RWPE1 (cell line): ENCODE measurements at regions not wholly inside any gene's neighbourhood (a gene's known extent, or its start where the extent isn't known, plus 50 kb on each side); places are given as distances from the start of the nearest gene placed in this dataset.

Experiments used
- CTCF ChIA-PET: fragments of 350-600 bp; sonication (Branson Sonifier 250); formaldehyde crosslinking; extraction: SDS; loops from one replicate; lab custom pipeline; 2021; lab: Yijun Ruan, JAX
- POLR2A ChIA-PET: fragments of 400-600 bp; formaldehyde crosslinking; extraction: SDS; loops from one replicate; lab custom pipeline; 2020; ENCODE audit warnings: antibody characterized with exemption; ENCODE audit not compliant: low non-redundant PET; lab: Yijun Ruan, JAX
- DNase-seq: peaks from one replicate; pipeline ENCODE4 v3.0.0; 2012; ENCODE audit warnings: low spot score
- H3K27ac ChIP-seq: fragments of 450-650 bp; 2 replicates; pipeline ENCODE4 v1.5.1; 2017
- CTCF ChIP-seq: fragments of 450-650 bp; conservative IDR thresholded peaks from 2 replicates; pipeline ENCODE4 v1.5.1; 2017; ENCODE audit warnings: low read depth, mild to moderate bottlenecking

DNA sequence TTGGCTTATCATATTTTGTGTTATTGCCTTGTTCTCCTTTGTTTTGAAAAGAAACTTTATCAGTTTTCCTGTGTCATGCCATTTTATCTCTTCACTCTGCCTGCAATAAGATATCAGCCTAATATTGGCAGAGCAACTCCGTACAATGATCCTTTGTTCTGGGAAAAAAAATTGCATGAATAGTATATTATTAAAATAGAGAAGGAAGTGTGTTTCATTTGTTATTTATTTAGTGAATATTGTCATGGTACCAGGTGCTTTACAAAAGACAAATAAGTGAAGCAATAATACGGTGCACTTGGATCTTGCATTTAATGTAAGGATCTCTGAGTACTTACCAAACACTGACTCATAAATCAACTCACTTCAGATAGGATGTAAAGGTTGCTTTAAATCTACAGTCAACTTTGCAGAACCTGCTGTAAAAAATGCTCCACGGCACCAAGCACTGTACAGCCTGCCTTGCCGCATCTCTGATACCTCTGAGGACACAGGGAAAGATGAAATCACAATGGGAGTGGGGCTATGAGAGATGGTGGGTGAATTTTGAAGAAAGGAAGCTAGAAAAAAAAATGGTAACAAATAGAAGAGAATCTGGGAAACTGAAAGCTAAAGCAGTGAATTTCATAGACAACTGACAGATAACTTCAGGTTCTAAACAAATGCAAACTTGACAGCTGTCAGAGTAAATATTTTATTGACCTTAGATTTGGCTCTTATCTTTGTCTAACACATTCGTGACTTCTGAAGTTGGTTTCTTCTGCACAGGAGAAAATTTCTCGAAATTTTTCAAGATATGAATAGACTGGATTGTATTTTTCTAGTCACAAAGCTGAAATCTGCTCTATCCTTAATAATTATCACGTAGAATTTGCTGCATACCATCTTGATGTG lies 232.1 kb downstream of the ENC1 start:
- POLR2A ChIA-PET = no interaction called here
- peak; percentile 66 for DNase-seq

DNA sequence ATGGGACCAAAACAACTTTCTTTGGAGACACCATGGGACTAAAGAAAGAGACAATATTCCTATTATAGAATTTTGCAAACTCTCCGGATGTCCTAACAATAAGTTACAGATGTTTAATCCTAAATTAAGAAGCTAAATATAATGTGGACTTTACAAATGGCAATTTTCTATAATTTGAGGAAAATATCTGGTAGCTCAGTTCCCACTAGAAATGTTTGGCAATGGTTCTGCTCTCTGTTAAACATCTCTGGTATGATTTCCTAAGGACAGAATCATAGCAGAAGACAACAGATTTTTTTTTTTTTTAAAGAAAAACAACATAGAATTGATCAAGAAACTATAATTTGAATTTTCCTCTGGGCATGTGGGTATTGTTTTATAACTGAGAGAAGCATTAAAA lies 232.8 kb downstream of the ENC1 start:
- DNase-seq = no peak
- CTCF ChIA-PET = interaction anchor here (0.6 to 0.7 kb wide), 2 partner anchors 30 to 521 kb away, joined by 5 to 6 read pairs; no protein-coding TSS in a partner anchor
- H3K27ac ChIP-seq = no peak overlapping the region
- no peak for TF ChIP-seq CTCF
- POLR2A ChIA-PET = no interaction called here

More for the DNA sequence above, 232.1 kb downstream of the ENC1 start:
- CTCF ChIA-PET = interaction anchor here (0.6 kb wide), 2 partner anchors 17 to 159 kb away, joined by 3 to 4 read pairs; no protein-coding TSS in a partner anchor
- H3K27ac ChIP-seq = no peak overlapping the region
- no peak for TF ChIP-seq CTCF

DNA sequence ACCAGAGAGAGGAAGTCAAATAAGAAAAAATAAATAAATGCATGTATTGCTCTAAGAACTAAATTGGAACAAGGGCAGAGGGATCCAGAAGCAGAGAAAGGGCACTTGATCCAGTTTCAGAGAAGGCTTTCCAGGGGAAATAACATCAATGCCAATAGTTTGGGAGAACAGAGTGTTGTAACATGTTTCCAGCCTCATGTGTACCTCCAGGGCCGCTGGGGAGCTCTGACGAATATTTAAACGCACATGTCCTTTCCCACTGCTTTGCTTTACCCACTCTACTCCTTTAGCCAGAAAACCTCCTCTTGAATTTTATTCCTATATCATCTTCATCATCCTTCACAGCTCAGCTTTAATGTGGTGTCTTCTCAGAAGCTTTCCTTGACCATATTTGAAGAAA lies 233.7 kb downstream of the ENC1 start:
- H3K27ac ChIP-seq = no peak overlapping the region
- DNase-seq = no peak
- no peak for TF ChIP-seq CTCF
- POLR2A ChIA-PET = no interaction called here
- CTCF ChIA-PET = interaction anchor here (0.6 kb wide), 1 partner anchor 303 kb away, joined by 3 read pairs; no protein-coding TSS in a partner anchor

DNA sequence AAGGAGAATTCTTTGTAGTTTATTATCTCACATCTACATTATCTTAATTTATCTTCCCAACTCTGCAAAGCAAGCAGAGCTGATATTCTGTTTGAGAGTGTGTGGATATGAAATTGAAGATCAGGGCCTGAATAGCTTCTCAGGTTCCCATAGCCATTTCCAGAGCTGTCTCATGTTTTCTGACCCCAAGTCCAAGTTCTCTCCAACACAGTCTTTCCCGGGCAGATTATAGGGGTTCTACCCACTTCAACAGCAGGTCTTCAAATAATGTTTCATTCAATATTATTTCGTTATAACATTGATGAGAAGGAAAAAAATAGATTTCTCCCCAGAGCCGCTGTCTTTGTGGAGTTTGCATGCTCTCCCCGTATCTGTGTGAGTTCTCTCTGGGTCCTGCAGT lies 234.9 kb downstream of the ENC1 start:
- POLR2A ChIA-PET = no interaction called here
- CTCF ChIA-PET = no interaction called here
- no peak for DNase-seq
- H3K27ac ChIP-seq = no peak overlapping the region
- TF ChIP-seq CTCF = no peak

DNA sequence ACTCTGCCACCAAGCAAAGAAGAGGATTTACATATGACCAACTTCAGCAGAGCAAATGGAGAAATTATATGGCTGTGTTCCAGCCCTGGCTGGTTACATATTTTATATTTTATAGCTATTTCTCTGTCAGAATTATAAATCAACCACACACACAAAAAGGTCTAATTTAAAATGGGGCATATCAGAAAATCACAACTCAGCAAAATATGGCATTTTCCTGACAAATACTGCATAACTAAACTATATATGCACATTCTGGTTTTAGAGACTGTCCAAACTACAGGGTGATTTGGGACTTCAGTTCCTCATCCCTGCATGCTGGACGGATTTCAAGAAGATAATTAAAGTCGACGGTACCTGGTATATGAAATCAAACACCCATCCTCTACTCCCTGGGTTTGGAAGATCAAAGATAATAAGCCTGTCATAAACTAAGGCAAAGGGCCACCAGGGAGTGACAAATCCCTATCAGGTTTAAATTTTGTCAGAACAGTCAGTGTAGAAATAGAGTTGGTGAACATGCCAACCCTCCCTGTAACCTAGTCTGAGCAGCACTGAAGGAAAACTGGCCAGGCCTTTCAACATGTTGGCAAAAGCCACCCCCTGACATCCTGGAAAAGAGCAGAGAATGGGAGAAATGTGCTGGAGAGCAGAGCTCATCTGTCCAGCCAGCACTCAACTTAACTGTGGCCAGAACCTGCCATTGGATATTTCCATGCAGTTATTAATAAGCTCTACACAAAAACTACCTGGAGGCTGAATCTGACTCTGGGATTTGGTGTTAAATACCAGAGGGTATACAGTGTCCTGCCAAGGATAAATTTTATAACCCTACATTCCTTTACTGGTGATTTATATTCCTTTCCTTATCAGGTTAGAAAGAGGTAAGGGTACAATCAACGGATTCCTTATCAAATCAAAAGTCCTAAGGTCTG lies 235.7 kb downstream of the ENC1 start:
- no peak for TF ChIP-seq CTCF
- no peak overlapping the region for H3K27ac ChIP-seq
- ChIA-PET CTCF (interaction anchor here (0.6 to 1.1 kb wide), 2 partner anchors 13 to 19 kb away, joined by 3 to 6 read pairs; no protein-coding TSS in a partner anchor), POLR2A (no interaction called here)
- DNase-seq = no peak

DNA sequence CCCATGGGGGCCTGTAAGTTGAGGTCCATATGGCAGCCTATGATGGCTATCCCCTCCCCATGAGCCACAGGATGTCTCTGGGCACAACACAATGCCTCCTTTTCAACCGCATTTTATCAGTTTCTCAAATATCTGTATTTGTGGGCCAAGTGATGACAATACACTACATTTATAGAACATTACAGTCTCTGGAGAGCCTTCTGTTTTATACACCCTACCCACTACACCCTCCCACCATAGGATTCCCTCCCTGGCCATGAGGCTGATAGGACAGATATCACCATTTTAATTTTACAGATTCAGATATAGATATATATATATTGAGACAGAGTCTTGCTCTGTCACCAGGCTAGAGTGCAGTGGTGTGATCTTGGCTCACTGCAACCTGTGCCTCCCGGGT lies 236.8 kb downstream of the ENC1 start:
- H3K27ac ChIP-seq = no peak overlapping the region
- ChIA-PET CTCF (interaction anchor here (0.5 kb wide), 1 partner anchor 96 kb away, joined by 5 read pairs; no protein-coding TSS in a partner anchor), POLR2A (no interaction called here)
- DNase-seq = no peak
- no peak for TF ChIP-seq CTCF
